ENCODE measurements at regions not wholly inside any gene's neighbourhood (a gene's known extent, or its start where the extent isn't known, plus 50 kb on each side); places are given as distances from the start of the nearest gene placed in this dataset.

DNA sequence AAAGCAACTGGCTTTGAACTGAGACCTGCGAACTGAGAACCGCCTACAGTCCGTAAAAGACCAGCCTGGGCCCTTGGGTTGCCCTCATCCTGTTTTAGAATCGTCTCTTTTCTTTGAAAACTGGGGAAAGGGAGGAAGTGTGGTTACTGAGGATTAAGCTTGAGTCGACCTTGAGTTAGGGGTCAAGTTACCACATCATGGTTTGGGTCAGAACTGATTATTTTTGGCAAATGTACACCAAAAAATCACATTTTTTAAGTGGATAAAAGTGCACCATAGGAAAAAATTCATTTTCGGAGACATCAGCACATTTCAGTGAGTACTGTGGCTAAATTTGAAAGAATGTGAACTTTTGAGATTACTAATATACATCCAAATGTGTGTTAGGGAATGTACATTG, 76.9 kb upstream of the KAZN start:
- TF ChIP-seq, protein P1, sequence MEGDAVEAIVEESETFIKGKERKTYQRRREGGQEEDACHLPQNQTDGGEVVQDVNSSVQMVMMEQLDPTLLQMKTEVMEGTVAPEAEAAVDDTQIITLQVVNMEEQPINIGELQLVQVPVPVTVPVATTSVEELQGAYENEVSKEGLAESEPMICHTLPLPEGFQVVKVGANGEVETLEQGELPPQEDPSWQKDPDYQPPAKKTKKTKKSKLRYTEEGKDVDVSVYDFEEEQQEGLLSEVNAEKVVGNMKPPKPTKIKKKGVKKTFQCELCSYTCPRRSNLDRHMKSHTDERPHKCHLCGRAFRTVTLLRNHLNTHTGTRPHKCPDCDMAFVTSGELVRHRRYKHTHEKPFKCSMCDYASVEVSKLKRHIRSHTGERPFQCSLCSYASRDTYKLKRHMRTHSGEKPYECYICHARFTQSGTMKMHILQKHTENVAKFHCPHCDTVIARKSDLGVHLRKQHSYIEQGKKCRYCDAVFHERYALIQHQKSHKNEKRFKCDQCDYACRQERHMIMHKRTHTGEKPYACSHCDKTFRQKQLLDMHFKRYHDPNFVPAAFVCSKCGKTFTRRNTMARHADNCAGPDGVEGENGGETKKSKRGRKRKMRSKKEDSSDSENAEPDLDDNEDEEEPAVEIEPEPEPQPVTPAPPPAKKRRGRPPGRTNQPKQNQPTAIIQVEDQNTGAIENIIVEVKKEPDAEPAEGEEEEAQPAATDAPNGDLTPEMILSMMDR (IDR thresholded peaks at IDR 0.05; ENCODE audit: unreplicated experiment) = no peak
- Mint-ChIP-seq H3K27me3 (peaks cover 28% of the 10 kb centered on the region), H3K4me1 (ENCODE audit: low read depth) (no peaks in the 10 kb centered on the region), H3K36me3 (ENCODE audit: insufficient read depth) (no peaks in the 10 kb centered on the region), H3K9me3 (ENCODE audit: low read depth) (peaks cover 2% of the 10 kb centered on the region), H3K4me3 (ENCODE audit: low read depth) (no peak overlapping the region), H3K27ac (no peak overlapping the region)
- DNase-seq (ENCODE audit: low spot score, unreplicated experiment) = no peak

DNA sequence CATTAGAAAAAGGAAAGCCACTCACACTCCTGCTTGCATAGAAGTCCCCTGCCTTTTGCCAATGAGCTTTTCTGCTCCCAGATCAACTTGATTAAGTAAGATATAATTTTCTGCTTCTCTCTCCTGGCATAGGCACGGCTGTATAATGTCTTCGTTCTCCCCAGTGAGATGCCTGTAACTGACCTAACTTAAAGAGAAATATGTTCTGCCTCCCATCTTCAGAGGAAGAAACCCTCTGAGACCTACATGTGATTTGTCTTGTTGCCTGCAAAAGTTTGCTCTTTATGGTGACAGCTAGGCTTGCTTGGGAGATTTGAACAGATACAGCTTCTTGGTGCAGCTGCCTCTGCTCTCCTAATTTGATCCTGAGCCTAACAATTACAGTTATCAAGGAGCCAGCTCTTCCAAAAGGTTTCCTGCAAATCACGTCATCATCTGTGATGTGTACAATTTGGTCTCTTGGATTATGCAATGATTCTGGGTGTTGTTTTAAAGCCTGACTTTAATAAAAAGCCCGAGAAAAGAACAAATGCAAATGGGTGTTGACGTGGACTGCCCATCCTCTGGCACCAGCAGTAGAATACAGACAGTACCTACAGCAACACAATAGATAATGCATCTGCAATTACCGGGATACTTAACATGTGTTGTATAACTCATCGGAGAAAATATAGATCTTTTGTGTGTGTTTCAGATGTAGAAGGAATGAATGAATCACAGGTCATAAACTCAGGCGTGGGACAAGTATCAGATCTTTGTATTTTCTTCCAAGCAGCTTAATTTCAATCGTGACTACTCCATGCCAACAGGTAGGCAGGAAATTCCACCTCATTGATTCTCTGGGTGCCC, 76.2 kb upstream of the KAZN start:
- H3K4me3 Mint-ChIP-seq (ENCODE audit: low read depth) = no peak overlapping the region
- no peaks in the 10 kb centered on the region for H3K4me1 Mint-ChIP-seq (ENCODE audit: low read depth)
- H3K9me3 Mint-ChIP-seq (ENCODE audit: low read depth) = no peaks in the 10 kb centered on the region
- no peak for DNase-seq (ENCODE audit: low spot score, unreplicated experiment)
- no peak overlapping the region for H3K27ac Mint-ChIP-seq
- H3K27me3 Mint-ChIP-seq = peaks cover 25% of the 10 kb centered on the region
- TF ChIP-seq, protein P1 (IDR thresholded peaks at IDR 0.05; ENCODE audit: unreplicated experiment) = no peak
- no peaks in the 10 kb centered on the region for H3K36me3 Mint-ChIP-seq (ENCODE audit: insufficient read depth)

DNA sequence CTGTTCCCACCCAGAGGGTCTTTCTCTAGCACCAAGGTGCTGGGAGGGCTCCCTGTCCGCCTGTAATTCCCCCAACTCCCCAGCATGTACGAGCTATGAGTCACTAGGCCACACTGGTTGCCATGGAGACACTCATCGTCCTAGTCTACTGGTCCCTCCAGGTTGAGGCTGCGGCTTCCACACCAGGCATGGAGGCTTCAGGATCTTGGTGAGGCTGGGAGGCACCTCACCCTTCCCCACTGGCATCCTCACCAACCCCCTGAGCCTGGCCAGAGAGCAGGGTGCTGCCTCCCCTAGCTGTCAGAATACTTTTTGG, 75.6 kb upstream of the KAZN start:
- no peaks in the 10 kb centered on the region for H3K9me3 Mint-ChIP-seq (ENCODE audit: low read depth)
- DNase-seq (ENCODE audit: low spot score, unreplicated experiment) = no peak

DNA sequence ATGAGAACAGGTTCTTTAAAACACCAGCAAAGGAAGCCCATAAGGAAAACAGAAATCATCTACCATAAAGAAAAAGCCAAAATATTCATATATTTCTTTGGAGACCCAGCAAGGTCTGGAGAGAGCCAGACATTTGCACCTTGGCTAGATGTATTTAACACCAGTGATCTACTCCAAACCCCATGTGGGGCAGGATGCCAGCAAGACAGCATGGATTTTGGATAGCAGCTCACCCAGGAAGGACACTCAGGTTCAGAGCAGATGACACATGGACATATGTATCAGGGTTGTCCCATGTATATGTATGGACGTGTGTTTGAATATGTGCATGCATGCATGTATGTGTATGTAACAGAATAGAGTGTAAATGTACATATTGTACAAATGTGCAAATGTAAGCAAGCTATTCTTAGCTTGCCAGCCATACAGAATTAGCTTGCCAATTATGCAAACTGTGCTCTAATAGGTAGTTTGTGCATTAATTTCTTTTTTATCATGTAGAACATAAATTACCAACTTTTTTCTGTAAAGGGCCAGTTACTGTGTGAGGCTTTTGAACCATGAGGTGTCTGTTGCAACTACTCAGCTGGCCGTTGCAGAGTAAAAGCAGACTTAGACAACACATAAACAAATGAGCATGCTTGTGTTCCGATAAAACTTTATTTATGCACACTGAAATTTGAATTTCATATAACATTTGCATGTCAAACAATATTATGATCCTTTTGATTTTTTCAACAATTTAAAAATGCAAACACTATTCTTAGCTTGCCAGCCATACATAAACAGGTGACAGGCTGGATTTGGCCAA, 73.5 kb upstream of the KAZN start:
- Mint-ChIP-seq H3K36me3 (ENCODE audit: insufficient read depth) (no peaks in the 10 kb centered on the region), H3K4me3 (ENCODE audit: low read depth) (no peak overlapping the region), H3K4me1 (ENCODE audit: low read depth) (no peaks in the 10 kb centered on the region), H3K9me3 (ENCODE audit: low read depth) (no peaks in the 10 kb centered on the region), H3K27me3 (peaks cover 22% of the 10 kb centered on the region), H3K27ac (no peak overlapping the region)
- TF ChIP-seq, protein P1 (IDR thresholded peaks at IDR 0.05; ENCODE audit: unreplicated experiment) = no peak
- no peak for DNase-seq (ENCODE audit: low spot score, unreplicated experiment)

More for the DNA sequence above, 75.6 kb upstream of the KAZN start:
- no peaks in the 10 kb centered on the region for H3K36me3 Mint-ChIP-seq (ENCODE audit: insufficient read depth)
- no peak overlapping the region for H3K4me3 Mint-ChIP-seq (ENCODE audit: low read depth)
- no peaks in the 10 kb centered on the region for H3K4me1 Mint-ChIP-seq (ENCODE audit: low read depth)
- TF ChIP-seq, protein P1 (IDR thresholded peaks at IDR 0.05; ENCODE audit: unreplicated experiment) = no peak
- H3K27ac Mint-ChIP-seq = no peak overlapping the region
- peaks cover 25% of the 10 kb centered on the region for H3K27me3 Mint-ChIP-seq

DNA sequence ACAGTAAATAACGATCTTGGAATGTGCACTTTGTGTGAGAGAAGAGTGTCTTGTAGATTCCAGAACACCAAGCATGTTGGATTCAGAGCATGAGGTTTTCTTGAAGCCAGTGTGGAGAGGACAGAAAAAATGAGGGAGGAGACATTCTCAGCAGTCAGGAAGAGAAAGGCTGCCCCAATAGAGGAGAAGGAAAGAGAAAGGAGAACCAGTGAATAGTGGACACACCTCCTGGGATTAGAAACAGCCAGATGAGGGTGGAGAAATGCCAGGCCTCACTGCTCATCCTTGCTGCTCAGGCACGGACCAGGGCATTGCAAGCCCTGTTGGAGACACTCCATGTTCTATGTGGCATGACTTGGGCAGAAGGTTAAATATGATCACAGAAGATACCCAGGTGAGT, 69.0 kb upstream of the KAZN start:
- H3K27ac Mint-ChIP-seq = no peak overlapping the region
- H3K36me3 Mint-ChIP-seq (ENCODE audit: insufficient read depth) = no peaks in the 10 kb centered on the region
- no peaks in the 10 kb centered on the region for H3K9me3 Mint-ChIP-seq (ENCODE audit: low read depth)
- DNase-seq (ENCODE audit: low spot score, unreplicated experiment) = no peak
- peaks cover 8% of the 10 kb centered on the region for H3K27me3 Mint-ChIP-seq
- H3K4me3 Mint-ChIP-seq (ENCODE audit: low read depth) = no peak overlapping the region
- TF ChIP-seq, protein P1 (IDR thresholded peaks at IDR 0.05; ENCODE audit: unreplicated experiment) = no peak
- no peaks in the 10 kb centered on the region for H3K4me1 Mint-ChIP-seq (ENCODE audit: low read depth)
